Kidney epithelial cell (primary cell): ENCODE measurements at regions not wholly inside any gene's neighbourhood (a gene's known extent, or its start where the extent isn't known, plus 50 kb on each side); places are given as distances from the start of the nearest gene placed in this dataset.

Source experiments
- DNase-seq: peaks from one replicate; pipeline ENCODE4 v3.0.0-alpha.2; 2010; ENCODE audit warnings: low read depth
- H3K27me3 ChIP-seq: 2 replicates; pipeline ENCODE4 v1.6.0; 2011; ENCODE audit warnings: low read length; ENCODE audit not compliant: control insufficient read depth, insufficient read depth
- H3K36me3 ChIP-seq: 2 replicates; pipeline ENCODE4 v1.5.1; 2011; ENCODE audit warnings: low read length; ENCODE audit not compliant: control insufficient read depth, insufficient read depth
- H3K4me3 ChIP-seq: 2 replicates; pipeline ENCODE4 v1.5.1; 2011; ENCODE audit warnings: low read depth, mild to moderate bottlenecking, control low read depth, low read length
- TF ChIP-seq, protein P1 (sequence below): IDR thresholded peaks from 2 replicates; pipeline ENCODE4 v1.5.1; 2011; ENCODE audit warnings: mild to moderate bottlenecking, moderate library complexity, low read length, control low read depth, inconsistent platforms; ENCODE audit not compliant: insufficient read depth, poor library complexity, severe bottlenecking

- no peak for DNase-seq
- H3K4me3 ChIP-seq = no peak overlapping the region
- no peaks in the 10 kb centered on the region for H3K36me3 ChIP-seq
- TF ChIP-seq, protein P1, sequence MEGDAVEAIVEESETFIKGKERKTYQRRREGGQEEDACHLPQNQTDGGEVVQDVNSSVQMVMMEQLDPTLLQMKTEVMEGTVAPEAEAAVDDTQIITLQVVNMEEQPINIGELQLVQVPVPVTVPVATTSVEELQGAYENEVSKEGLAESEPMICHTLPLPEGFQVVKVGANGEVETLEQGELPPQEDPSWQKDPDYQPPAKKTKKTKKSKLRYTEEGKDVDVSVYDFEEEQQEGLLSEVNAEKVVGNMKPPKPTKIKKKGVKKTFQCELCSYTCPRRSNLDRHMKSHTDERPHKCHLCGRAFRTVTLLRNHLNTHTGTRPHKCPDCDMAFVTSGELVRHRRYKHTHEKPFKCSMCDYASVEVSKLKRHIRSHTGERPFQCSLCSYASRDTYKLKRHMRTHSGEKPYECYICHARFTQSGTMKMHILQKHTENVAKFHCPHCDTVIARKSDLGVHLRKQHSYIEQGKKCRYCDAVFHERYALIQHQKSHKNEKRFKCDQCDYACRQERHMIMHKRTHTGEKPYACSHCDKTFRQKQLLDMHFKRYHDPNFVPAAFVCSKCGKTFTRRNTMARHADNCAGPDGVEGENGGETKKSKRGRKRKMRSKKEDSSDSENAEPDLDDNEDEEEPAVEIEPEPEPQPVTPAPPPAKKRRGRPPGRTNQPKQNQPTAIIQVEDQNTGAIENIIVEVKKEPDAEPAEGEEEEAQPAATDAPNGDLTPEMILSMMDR = peak; percentile 51
- H3K27me3 ChIP-seq = no peaks in the 10 kb centered on the region
Measured at GRCh38 chr13:105410602-105411001, 1124.9 kb downstream of the EFNB2 start.

- H3K27me3 ChIP-seq = no peaks in the 10 kb centered on the region
- peak; percentile 25 for DNase-seq
- H3K36me3 ChIP-seq = no peaks in the 10 kb centered on the region
- TF ChIP-seq, protein P1 = no peak
- no peak overlapping the region for H3K4me3 ChIP-seq
Measured at GRCh38 chr13:105406551-105406950, 1128.9 kb downstream of the EFNB2 start.

DNA sequence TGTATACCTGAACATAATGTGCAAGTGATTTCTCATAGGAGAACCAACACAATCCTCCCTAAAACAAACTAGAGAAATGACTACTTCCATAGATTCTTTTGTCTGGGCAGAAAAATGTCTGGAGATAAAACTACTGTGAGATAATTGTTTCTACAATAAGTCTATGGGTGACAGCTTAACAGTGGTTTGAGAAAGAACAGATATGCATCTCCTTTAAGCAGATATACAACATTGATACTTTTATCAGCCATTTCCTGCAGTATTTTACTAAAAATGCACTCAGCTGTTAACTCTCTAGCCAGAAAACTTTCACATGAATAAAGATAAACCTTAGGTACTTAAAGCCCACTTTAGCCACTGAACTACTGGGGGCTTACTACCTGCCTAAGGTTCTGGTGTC, 1132.4 kb downstream of the EFNB2 start:
- no peaks in the 10 kb centered on the region for H3K27me3 ChIP-seq
- H3K4me3 ChIP-seq = no peak overlapping the region
- no peaks in the 10 kb centered on the region for H3K36me3 ChIP-seq
- TF ChIP-seq, protein P1 = no peak
- DNase-seq = no peak

DNA sequence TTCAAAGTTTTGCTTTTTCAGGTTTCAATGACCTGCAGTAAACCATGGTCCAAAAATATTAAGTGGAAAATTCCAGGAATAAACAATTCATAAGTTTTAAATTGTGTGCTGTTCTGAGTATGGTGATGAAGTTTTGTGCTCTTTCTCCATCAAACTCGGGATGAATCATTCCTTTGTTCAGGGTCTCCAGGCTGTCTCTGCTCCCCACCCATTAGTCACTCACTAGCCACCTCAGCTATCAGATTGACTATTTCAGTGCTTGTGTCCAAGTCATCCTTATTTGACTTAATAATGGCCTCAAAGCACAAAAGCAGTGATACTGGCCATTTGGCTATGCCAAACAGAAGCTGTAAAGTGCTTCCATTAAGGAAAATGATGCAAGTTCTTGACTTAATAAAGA, 1140.4 kb downstream of the EFNB2 start:
- Histone ChIP-seq H3K4me3 (no peak overlapping the region), H3K36me3 (no peaks in the 10 kb centered on the region), H3K27me3 (no peaks in the 10 kb centered on the region)
- TF ChIP-seq, protein P1 = no peak
- no peak for DNase-seq

DNA sequence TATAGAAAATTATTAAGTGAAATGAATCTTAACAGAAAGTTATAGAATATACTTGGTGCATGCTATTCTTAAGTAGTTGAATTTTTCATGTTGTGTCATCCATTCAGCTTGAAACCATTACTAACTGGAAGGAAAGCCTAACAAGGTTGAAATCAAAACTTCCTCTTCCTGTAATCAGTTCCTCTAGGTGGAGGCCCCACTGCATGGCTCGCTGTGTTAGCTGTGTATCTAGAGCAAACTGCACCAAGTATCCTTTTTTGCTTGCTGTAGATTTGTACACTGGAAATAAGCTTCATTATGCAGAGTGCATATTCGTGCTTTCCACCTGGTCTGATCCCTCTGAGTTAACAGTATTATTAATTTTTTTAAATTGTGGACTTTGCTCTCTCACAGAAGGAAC, 1146.1 kb downstream of the EFNB2 start:
- no peak overlapping the region for H3K4me3 ChIP-seq
- H3K36me3 ChIP-seq = no peaks in the 10 kb centered on the region
- DNase-seq = no peak
- TF ChIP-seq, protein P1 = no peak
- H3K27me3 ChIP-seq = no peaks in the 10 kb centered on the region

- TF ChIP-seq, protein P1 = no peak
- H3K4me3 ChIP-seq = no peak overlapping the region
- H3K27me3 ChIP-seq = no peaks in the 10 kb centered on the region
- H3K36me3 ChIP-seq = no peaks in the 10 kb centered on the region
- no peak for DNase-seq
Measured at GRCh38 chr13:105377452-105377851, 1158.0 kb downstream of the EFNB2 start.
